Vagina (tissue), 2 donors: ENCODE measurements at regions not wholly inside any gene's neighbourhood (a gene's known extent, or its start where the extent isn't known, plus 50 kb on each side); places are given as distances from the start of the nearest gene placed in this dataset.

ENCODE experiments used
- DNase-seq, 2 donors: peaks; one replicate each; pipeline ENCODE4 v3.0.0-alpha.2; 2017; ENCODE audit errors: extremely low spot score in 2 of 2
- H3K27ac ChIP-seq: fragments of 200-600 bp; sonication (generic); one replicate; pipeline ENCODE4 v1.5.1; 2019
- H3K27me3 ChIP-seq: fragments of 200-600 bp; sonication (generic); one replicate; pipeline ENCODE4 v1.5.1; 2019
- H3K36me3 ChIP-seq, 2 donors: fragments of 200-600 bp; sonication (generic); one replicate each; pipeline ENCODE4 v1.5.1; 2017 to 2019
- H3K4me1 ChIP-seq: fragments of 200-600 bp; sonication (generic); one replicate; pipeline ENCODE4 v1.5.1; 2019
- H3K4me3 ChIP-seq, 2 donors: fragments of 200-600 bp; sonication (generic); 1 replicate in 1 of 2; 2 replicates in 1 of 2; pipeline ENCODE4 v1.5.1; 2016 to 2019
- H3K9me3 ChIP-seq: fragments of 200-600 bp; sonication (generic); one replicate; pipeline ENCODE4 v1.5.1; 2019
- POLR2A ChIP-seq, 2 donors: fragments of 450-650 bp; IDR thresholded peaks; one replicate each; pipeline ENCODE4 v1.6.1; 2017; ENCODE audit warnings: antibody characterized with exemption in 2 of 2, mild to moderate bottlenecking in 2 of 2, moderate library complexity in 2 of 2
- POLR2AphosphoS5 ChIP-seq, 2 donors: sonication (generic); formaldehyde crosslinking; IDR thresholded peaks; one replicate each; pipeline ENCODE4 v1.9.0; 2017; ENCODE audit warnings: antibody characterized with exemption in 2 of 2, mild to moderate bottlenecking in 2 of 2, low read depth in 1 of 2; ENCODE audit not compliant: insufficient read depth in 1 of 2
- intact Hi-C: fragments of 100-400 bp; cut with DNase I; formaldehyde crosslinking; loops from one replicate; pipeline ENCODE4 v1.15.1; 2023
- TF ChIP-seq, protein P1 (sequence below), 3 experiments: fragments of 450-650 bp in 2 of 3; fragments of 200-600 bp in 1 of 3; sonication (generic) in 1 of 3; IDR thresholded peaks; one replicate each; pipeline ENCODE4 v1.5.1; 2017 to 2019; ENCODE audit warnings: antibody characterized with exemption in 3 of 3, mild to moderate bottlenecking in 2 of 3, moderate library complexity in 2 of 3

DNA sequence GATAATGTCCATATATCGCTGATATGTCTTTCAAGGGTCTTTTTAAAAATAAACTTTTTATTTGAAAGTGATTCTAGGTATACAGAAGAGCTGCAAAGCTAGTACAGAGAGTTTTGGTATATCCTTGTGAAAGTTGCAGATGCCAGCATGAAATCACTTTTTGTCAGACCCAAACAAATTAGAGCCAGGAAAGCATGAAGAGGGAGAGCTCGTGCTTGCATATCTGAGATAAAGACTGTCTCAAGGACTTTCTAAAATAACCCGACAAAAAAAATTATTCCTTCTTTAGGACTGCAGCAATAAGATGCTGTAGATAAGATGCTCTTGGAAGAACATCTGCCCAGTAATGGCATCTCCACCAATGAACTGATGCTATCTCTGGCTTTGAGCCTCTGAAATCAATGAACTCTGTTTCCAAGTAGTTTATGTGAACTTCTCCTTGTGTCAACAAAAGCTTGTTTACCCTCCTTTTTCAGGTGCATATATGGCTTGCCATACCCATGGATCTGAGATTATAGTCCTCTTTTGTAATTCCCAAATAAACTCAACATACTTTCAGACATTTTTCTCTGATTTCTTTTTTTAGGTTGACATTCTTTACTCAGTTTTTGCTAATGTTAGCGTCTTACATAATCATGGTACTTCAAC lies 774.6 kb upstream of the FAM98A start:
- intact Hi-C loops = no loop called here
- no peaks in the 10 kb centered on the region for H3K36me3 ChIP-seq
- no peaks in the 10 kb centered on the region for H3K4me1 ChIP-seq
- H3K9me3 ChIP-seq = no peaks in the 10 kb centered on the region
- no peak for DNase-seq
- H3K27ac ChIP-seq = no peak overlapping the region
- TF ChIP-seq, protein P1, sequence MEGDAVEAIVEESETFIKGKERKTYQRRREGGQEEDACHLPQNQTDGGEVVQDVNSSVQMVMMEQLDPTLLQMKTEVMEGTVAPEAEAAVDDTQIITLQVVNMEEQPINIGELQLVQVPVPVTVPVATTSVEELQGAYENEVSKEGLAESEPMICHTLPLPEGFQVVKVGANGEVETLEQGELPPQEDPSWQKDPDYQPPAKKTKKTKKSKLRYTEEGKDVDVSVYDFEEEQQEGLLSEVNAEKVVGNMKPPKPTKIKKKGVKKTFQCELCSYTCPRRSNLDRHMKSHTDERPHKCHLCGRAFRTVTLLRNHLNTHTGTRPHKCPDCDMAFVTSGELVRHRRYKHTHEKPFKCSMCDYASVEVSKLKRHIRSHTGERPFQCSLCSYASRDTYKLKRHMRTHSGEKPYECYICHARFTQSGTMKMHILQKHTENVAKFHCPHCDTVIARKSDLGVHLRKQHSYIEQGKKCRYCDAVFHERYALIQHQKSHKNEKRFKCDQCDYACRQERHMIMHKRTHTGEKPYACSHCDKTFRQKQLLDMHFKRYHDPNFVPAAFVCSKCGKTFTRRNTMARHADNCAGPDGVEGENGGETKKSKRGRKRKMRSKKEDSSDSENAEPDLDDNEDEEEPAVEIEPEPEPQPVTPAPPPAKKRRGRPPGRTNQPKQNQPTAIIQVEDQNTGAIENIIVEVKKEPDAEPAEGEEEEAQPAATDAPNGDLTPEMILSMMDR (IDR thresholded peaks at IDR 0.05) = no peak
- TF ChIP-seq POLR2A (IDR thresholded peaks at IDR 0.05) (no peak), POLR2AphosphoS5 (IDR thresholded peaks at IDR 0.05; ENCODE audit: insufficient read depth in 1 of 2, low read depth in 1 of 2) (no peak)
- no peaks in the 10 kb centered on the region for H3K27me3 ChIP-seq
- H3K4me3 ChIP-seq = no peak overlapping the region

DNA sequence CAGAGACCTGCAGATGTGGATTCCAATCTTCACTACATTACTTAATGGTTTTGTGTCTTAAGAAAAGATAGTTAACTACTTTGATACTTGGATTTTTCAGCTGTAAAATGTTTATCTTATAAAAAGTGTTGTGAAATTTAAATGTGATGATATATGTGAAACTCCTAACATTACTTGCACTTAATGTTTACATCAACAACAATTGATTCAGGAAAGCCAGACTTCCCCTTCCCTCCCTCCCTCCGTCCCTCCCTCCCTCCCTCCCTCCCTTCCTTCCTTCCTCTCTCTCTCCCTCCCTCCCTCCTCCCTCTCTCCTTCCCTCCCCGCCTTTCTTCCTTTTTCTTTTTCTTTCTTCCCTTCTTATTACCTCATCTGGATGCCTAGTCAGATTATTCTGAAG lies 773.9 kb upstream of the FAM98A start:
- Histone ChIP-seq H3K27ac (no peak overlapping the region), H3K4me1 (no peaks in the 10 kb centered on the region), H3K36me3 (no peaks in the 10 kb centered on the region), H3K27me3 (no peaks in the 10 kb centered on the region), H3K9me3 (no peaks in the 10 kb centered on the region), H3K4me3 (no peak overlapping the region)
- DNase-seq = no peak
- no peak for TF ChIP-seq POLR2A (IDR thresholded peaks at IDR 0.05)
- TF ChIP-seq POLR2AphosphoS5 (IDR thresholded peaks at IDR 0.05; ENCODE audit: insufficient read depth in 1 of 2, low read depth in 1 of 2) = no peak
- TF ChIP-seq, protein P1 (IDR thresholded peaks at IDR 0.05) = no peak
- intact Hi-C loops = no loop called here

DNA sequence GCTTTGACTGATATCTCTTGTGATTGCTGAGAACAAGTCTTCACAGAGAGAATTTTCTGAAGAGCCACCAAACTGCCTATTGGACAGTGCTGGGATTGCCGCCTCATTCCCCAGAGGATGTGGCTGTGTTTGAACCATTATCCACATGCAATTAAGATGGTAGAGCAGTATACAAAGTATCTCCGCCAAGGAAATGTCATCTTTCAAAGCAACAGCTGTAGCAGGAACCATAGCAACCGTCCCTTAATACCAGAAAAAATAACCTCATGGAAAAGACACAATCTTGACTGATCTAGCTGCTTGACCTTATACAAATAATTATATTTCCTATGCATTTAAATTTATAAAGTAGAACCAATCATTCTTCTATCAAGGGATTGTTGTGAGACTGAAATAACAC lies 772.6 kb upstream of the FAM98A start:
- no peak for DNase-seq
- intact Hi-C loops = no loop called here
- H3K27me3 ChIP-seq = no peaks in the 10 kb centered on the region
- H3K27ac ChIP-seq = no peak overlapping the region
- no peaks in the 10 kb centered on the region for H3K9me3 ChIP-seq
- H3K36me3 ChIP-seq = no peaks in the 10 kb centered on the region
- no peaks in the 10 kb centered on the region for H3K4me1 ChIP-seq
- TF ChIP-seq POLR2A (IDR thresholded peaks at IDR 0.05) = no peak
- no peak for TF ChIP-seq POLR2AphosphoS5 (IDR thresholded peaks at IDR 0.05; ENCODE audit: insufficient read depth in 1 of 2, low read depth in 1 of 2)
- TF ChIP-seq, protein P1 (IDR thresholded peaks at IDR 0.05) = no peak
- H3K4me3 ChIP-seq = no peak overlapping the region

DNA sequence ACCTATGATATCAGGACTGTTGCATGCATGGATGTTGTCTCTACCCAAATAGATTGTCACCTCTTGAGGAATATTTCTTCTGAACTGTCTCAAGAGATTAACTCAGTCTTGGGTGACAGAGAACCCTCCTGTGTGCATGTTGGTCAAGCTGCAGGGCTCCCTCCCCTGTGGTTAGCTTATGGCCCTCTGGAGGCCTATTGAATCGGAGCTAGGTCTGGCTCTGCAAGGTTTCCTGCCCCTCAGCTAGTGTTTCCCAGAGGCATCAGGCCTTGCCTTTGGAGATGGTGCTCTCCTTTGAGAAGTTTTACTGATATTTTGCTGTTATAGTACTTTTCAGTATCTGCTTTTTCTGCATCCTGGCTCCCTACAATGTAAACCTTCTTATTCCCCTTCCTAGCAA lies 769.2 kb upstream of the FAM98A start:
- Histone ChIP-seq H3K4me1 (no peaks in the 10 kb centered on the region), H3K36me3 (no peaks in the 10 kb centered on the region), H3K9me3 (no peaks in the 10 kb centered on the region), H3K4me3 (no peak overlapping the region), H3K27me3 (no peaks in the 10 kb centered on the region), H3K27ac (no peak overlapping the region)
- intact Hi-C loops = no loop called here
- DNase-seq = no peak
- TF ChIP-seq, protein P1 (IDR thresholded peaks at IDR 0.05) = no peak
- TF ChIP-seq POLR2AphosphoS5 (IDR thresholded peaks at IDR 0.05; ENCODE audit: insufficient read depth in 1 of 2, low read depth in 1 of 2) (no peak), POLR2A (IDR thresholded peaks at IDR 0.05) (no peak)

DNA sequence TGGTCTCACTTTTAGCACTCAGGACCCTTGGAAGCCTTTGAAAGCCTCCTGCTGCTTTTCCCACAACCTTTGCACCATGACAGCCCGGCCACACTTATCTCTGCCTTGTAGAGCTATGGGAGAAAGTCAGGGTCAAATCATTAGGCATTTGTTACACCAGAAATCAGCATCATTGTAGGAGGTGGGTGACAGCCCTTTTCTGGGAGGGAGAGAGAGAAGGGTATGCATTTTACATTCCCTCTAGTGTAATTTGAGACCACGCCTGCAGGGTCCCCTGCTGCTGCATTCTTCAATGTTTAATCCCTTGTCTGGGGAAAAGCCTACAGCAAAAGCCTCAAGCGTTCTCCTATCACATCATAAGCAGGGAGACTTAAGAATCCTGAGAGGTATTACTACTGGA lies 766.8 kb upstream of the FAM98A start:
- no peaks in the 10 kb centered on the region for H3K9me3 ChIP-seq
- H3K27me3 ChIP-seq = no peaks in the 10 kb centered on the region
- H3K4me1 ChIP-seq = no peaks in the 10 kb centered on the region
- no peak for DNase-seq
- TF ChIP-seq, protein P1 (IDR thresholded peaks at IDR 0.05) = no peak
- no peak for TF ChIP-seq POLR2A (IDR thresholded peaks at IDR 0.05)
- TF ChIP-seq POLR2AphosphoS5 (IDR thresholded peaks at IDR 0.05; ENCODE audit: insufficient read depth in 1 of 2, low read depth in 1 of 2) = no peak
- intact Hi-C loops = no loop called here
- no peak overlapping the region for H3K4me3 ChIP-seq
- no peaks in the 10 kb centered on the region for H3K36me3 ChIP-seq
- no peak overlapping the region for H3K27ac ChIP-seq
